PC-9 (cell line): ENCODE measurements at regions not wholly inside any gene's neighbourhood (a gene's known extent, or its start where the extent isn't known, plus 50 kb on each side); places are given as distances from the start of the nearest gene placed in this dataset.

ENCODE experiments used
- BruUV-seq: library from RNA; stranded (reverse); fragments of 400-500 nt; replicated peaks from 2 replicates; lab custom pipeline; 2021; lab: Mats Ljungman, UMichigan
- CTCF ChIA-PET: fragments of 300-600 bp; sonication (Branson Sonifier 250); formaldehyde crosslinking; loops from one replicate; lab custom pipeline; 2022; ENCODE audit warnings: antibody characterized with exemption; lab: Charles Lee
- POLR2A ChIA-PET: fragments of 300-600 bp; sonication (Branson Sonifier 250); formaldehyde crosslinking; loops from one replicate; lab custom pipeline; 2022; ENCODE audit warnings: antibody characterized with exemption; ENCODE audit not compliant: unreplicated experiment; lab: Charles Lee
- DNase-seq, 2 experiments: peaks; one replicate each; pipeline versions ENCODE4 v3.0.0 to v3.0.0-alpha.2; 2015 to 2022; ENCODE audit warnings: mixed read lengths in 1 of 2
- H2AFZ ChIP-seq: fragments of 200-600 bp; sonication (generic); 2 replicates; pipeline ENCODE4 v1.8.1; 2017; ENCODE audit warnings: antibody characterized with exemption
- H3F3A ChIP-seq: fragments of 200-600 bp; sonication (generic); 2 replicates; pipeline ENCODE4 v1.8.1; 2017; ENCODE audit warnings: antibody characterized with exemption, mild to moderate bottlenecking, low read depth; ENCODE audit not compliant: insufficient read depth
- H3K27ac ChIP-seq: fragments of 200-600 bp; sonication (generic); 2 replicates; pipeline ENCODE4 v1.6.1; 2016; ENCODE audit warnings: mixed run types
- H3K27me3 ChIP-seq: fragments of 200-600 bp; sonication (generic); 2 replicates; pipeline ENCODE4 v1.6.1; 2016; ENCODE audit warnings: low read depth, mixed run types; ENCODE audit not compliant: insufficient read depth
- H3K36me3 ChIP-seq: fragments of 200-600 bp; sonication (generic); 2 replicates; pipeline ENCODE4 v1.6.1; 2016; ENCODE audit warnings: low read depth, mixed run types
- H3K4me1 ChIP-seq: fragments of 200-600 bp; sonication (generic); replicated peaks from 2 replicates; pipeline ENCODE4 v1.6.1; 2016; ENCODE audit warnings: mixed run types; ENCODE audit not compliant: insufficient read depth
- H3K4me2 ChIP-seq: fragments of 200-600 bp; sonication (generic); 2 replicates; pipeline ENCODE4 v1.6.1; 2017; ENCODE audit warnings: mixed run types
- H3K4me3 ChIP-seq: fragments of 200-600 bp; sonication (generic); 2 replicates; pipeline ENCODE4 v1.6.1; 2016; ENCODE audit warnings: mixed run types
- H3K79me2 ChIP-seq: fragments of 200-600 bp; sonication (generic); 2 replicates; pipeline ENCODE4 v1.6.1; 2017; ENCODE audit warnings: low read depth, mixed run types
- H3K9me2 ChIP-seq: fragments of 200-600 bp; sonication (generic); 2 replicates; pipeline ENCODE4 v1.8.1; 2017; ENCODE audit warnings: mild to moderate bottlenecking; ENCODE audit not compliant: insufficient read depth
- H3K9me3 ChIP-seq: fragments of 200-600 bp; sonication (generic); 2 replicates; pipeline ENCODE4 v1.8.1; 2016; ENCODE audit warnings: low read depth; ENCODE audit not compliant: insufficient read depth
- H4K20me1 ChIP-seq: fragments of 200-600 bp; sonication (generic); 2 replicates; pipeline ENCODE4 v1.8.1; 2017; ENCODE audit not compliant: insufficient read depth
- CTCF ChIP-seq: fragments of 200-600 bp; sonication (generic); conservative IDR thresholded peaks from 2 replicates; pipeline ENCODE4 v1.6.1; 2017; ENCODE audit warnings: mixed run types, antibody characterized with exemption, mild to moderate bottlenecking, moderate library complexity
- EZH2 ChIP-seq: fragments of 200-600 bp; sonication (generic); IDR thresholded peaks from 2 replicates; pipeline ENCODE4 v1.8.0; 2017; ENCODE audit warnings: antibody characterized with exemption, low read depth
- intact Hi-C: fragments of 100-400 bp; cut with micrococcal nuclease; formaldehyde crosslinking; loops from one replicate; pipeline ENCODE4 v1.10.0; 2022; ENCODE audit not compliant: unreplicated experiment

- ChIA-PET CTCF (no interaction called here), POLR2A (no interaction called here)
- Histone ChIP-seq H3K9me3 (no peaks in the 10 kb centered on the region), H3K27me3 (no peaks in the 10 kb centered on the region), H3K4me3 (no peak overlapping the region), H4K20me1 (no peaks in the 10 kb centered on the region), H3K9me2 (no peaks in the 10 kb centered on the region; the same call in 1 of the 2 replicates), H3K27ac (no peak overlapping the region), H3K36me3 (no peaks in the 10 kb centered on the region), H3K4me2 (no peak overlapping the region), H2AFZ (no peak overlapping the region), H3K79me2 (no peaks in the 10 kb centered on the region), H3F3A (no peaks in the 10 kb centered on the region), H3K4me1 (no peaks in the 10 kb centered on the region)
- intact Hi-C loops: no loop called here
- TF ChIP-seq CTCF (no peak), EZH2 (no peak)
- no peak for DNase-seq
- no TSS peak for BruUV-seq
Observed at GRCh38 chr5:24720743-24721142, 76.0 kb upstream of the CDH10 start.

- Histone ChIP-seq H3K4me1 (no peaks in the 10 kb centered on the region), H2AFZ (no peak overlapping the region), H3K4me2 (no peak overlapping the region), H3K9me3 (no peaks in the 10 kb centered on the region), H3K27ac (no peak overlapping the region), H3K9me2 (no peaks in the 10 kb centered on the region), H3K79me2 (no peaks in the 10 kb centered on the region), H3K27me3 (no peaks in the 10 kb centered on the region), H3K36me3 (no peaks in the 10 kb centered on the region), H4K20me1 (no peaks in the 10 kb centered on the region), H3F3A (no peaks in the 10 kb centered on the region), H3K4me3 (no peak overlapping the region)
- no peak for DNase-seq
- intact Hi-C loops: no loop called here
- no peak for TF ChIP-seq CTCF
- TF ChIP-seq EZH2: no peak
- ChIA-PET CTCF (no interaction called here), POLR2A (no interaction called here)
- no TSS peak for BruUV-seq
Observed at GRCh38 chr5:24714746-24715145, 70.0 kb upstream of the CDH10 start.

GRCh38 chr5:24712947-24713346 lies 68.2 kb upstream of the CDH10 start:
- Histone ChIP-seq H3K9me3 (no peaks in the 10 kb centered on the region), H3K36me3 (no peaks in the 10 kb centered on the region), H3F3A (no peaks in the 10 kb centered on the region), H3K27ac (no peak overlapping the region), H4K20me1 (peaks cover 4% of the 10 kb centered on the region; the same call in 1 of the 2 replicates), H3K4me2 (no peak overlapping the region), H3K4me3 (no peak overlapping the region), H2AFZ (no peak overlapping the region), H3K9me2 (no peaks in the 10 kb centered on the region), H3K79me2 (no peaks in the 10 kb centered on the region), H3K4me1 (no peaks in the 10 kb centered on the region), H3K27me3 (no peaks in the 10 kb centered on the region)
- ChIA-PET CTCF (no interaction called here), POLR2A (no interaction called here)
- DNase-seq: no peak
- no TSS peak for BruUV-seq
- TF ChIP-seq CTCF (no peak), EZH2 (no peak)
- intact Hi-C loops: no loop called here
